ENCODE measurements at regions not wholly inside any gene's neighbourhood (a gene's known extent, or its start where the extent isn't known, plus 50 kb on each side); places are given as distances from the start of the nearest gene placed in this dataset.

- no peak for DNase-seq (ENCODE audit: low spot score)
Observed at GRCh38 chr1:187237542-187237941, 408.8 kb downstream of the PLA2G4A start.

DNA sequence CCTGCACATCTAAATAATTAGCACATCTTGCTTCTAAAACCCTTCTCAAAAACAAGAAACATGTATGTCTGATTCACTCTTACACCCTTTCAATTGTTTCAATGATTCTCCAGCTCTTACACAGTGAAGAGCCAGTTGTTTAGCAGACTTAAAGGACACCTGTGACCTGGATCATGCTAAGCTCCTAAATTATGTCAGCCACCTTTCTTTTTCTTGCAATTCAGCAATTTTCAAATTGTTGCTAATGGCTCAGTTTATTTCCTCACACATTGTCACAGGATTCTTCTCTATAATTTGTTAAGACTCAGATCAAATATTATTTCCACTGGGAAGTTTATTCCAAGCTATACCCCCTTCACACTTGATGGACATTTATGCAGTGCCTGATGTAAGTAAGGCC, 413.2 kb downstream of the PLA2G4A start:
- no peak for DNase-seq (ENCODE audit: low spot score)

GRCh38 chr1:187244623-187245022, 415.9 kb downstream of the PLA2G4A start:
- DNase-seq (ENCODE audit: low spot score), result no peak

- DNase-seq (ENCODE audit: low spot score), result no peak
Observed at GRCh38 chr1:187245201-187245600, 416.5 kb downstream of the PLA2G4A start.

DNA sequence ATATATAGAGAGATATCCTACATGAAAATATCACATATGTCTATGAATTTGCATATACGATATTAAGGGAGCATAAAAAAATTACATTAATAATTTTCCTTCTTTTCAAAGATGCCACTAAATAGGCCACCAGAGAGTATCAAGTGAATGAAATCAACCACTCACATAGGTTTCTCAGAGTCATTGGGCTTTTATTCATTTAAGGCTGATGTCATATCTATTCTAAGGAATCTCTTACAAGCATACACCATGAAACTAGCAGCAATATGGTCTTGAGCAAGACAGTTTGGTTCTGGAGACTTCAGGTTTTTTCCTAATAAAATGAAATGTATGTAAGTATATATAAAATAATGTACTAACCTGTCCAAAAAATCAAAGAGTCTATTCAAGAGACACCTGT, 420.4 kb downstream of the PLA2G4A start:
- no peak for DNase-seq (ENCODE audit: low spot score)

DNA sequence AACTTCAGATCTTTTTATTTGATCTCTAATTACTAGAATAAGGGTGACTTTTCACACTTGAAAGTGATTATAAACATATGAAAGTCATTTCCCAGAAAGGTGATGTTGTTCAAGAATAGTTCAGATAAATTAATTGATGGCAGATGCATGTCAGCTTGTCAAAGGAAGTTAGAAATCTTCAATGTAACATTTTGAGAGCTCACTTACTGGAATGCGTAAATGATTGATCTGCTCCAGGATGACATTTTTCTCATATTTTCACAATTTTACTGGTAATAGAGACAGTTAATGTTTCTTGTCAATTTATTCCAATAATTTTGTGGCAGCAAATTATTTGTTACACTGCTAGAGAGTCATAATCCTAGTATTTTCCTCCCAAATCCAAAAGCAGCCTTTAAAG, 424.2 kb downstream of the PLA2G4A start:
- DNase-seq (ENCODE audit: low spot score), result no peak

DNA sequence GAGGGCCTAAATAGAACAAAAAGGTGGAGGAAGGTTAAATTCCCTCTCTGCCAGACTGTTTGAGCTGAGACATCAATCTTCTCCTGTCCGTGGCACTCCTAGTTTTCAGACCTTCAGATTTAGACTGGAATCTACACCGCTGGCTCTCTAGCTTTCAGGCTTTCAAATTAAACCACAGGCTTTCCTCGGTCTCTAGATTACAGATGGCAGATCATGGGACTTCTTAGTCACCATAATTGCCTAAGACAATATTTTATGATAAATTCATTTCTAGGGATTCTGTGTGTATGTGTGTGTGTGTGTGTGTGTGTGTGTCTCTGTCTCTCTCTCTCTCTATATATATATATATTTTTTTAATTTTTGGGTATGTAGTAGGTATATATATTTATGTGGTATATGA, 428.7 kb downstream of the PLA2G4A start:
- no peak for DNase-seq (ENCODE audit: low spot score)

DNA sequence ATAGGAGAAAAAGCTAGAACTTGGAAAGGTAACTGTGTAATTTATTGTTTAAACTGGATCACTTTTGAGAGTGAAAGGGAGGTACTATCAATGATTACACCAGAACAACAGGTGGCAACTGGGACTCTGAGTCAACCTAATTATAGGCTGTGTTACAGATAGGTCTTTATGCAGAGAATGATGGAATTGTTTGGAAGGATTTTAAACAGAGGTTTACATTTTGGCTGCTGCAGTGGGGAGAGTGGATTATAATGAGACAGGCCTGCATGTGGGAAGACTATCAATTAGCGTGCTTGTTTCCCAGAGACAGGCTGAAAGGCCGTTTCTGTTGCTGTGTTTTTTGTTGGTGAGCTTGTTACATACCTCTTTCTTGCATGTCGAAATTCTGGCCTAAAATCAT, 432.9 kb downstream of the PLA2G4A start:
- DNase-seq (ENCODE audit: low spot score), result no peak

- no peak for DNase-seq (ENCODE audit: low spot score)
Observed at GRCh38 chr1:187262731-187263130, 434.0 kb downstream of the PLA2G4A start.

GRCh38 chr1:187264995-187265602, 436.4 kb downstream of the PLA2G4A start:
- DNase-seq (ENCODE audit: low spot score), result no peak

DNA sequence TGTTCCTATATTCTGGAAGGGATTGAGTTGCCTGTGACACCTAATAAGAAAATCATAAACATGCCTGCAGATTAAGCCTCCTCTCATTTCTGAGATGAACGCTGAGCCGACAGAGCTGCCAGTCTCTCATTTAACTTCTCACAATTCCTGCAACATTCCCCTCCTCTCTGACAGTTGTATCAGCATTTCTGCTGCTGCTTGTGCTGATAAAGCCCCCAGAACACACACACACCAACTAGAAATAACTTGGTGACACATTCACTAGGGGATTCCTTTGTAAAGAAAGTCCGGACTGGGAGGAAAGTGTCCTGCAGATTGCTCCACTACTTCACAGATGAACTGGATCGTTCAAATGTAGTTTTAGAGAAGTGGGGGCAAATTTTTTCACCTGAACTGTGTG, 437.3 kb downstream of the PLA2G4A start:
- no peak for DNase-seq (ENCODE audit: low spot score)

DNA sequence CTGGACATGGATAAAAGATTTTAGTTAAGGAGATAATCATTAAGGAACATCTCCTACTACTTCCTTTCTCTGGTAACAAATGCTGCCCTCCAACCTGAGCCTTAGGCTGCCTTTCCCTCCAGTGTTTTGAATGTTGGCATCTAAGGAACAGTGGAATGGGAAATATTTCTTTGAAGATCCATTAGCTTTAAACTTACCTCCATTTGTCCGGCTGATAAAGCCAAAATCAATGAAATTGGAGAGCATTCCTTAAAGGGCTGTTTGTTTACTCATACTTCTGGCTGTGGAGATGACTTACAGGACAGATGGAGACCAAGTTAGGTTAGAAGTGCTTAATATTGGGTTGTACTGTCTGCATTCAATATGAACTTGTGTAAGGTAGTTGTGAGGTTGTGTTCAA, 439.1 kb downstream of the PLA2G4A start:
- no peak for DNase-seq (ENCODE audit: low spot score)

- no peak for DNase-seq (ENCODE audit: low spot score)
Observed at GRCh38 chr1:187270256-187270655, 441.5 kb downstream of the PLA2G4A start.

- no peak for DNase-seq (ENCODE audit: low spot score)
Observed at GRCh38 chr1:187275346-187275745, 446.6 kb downstream of the PLA2G4A start.

- no peak for DNase-seq (ENCODE audit: low spot score)
Observed at GRCh38 chr1:187275985-187276575, 447.3 kb downstream of the PLA2G4A start.

DNA sequence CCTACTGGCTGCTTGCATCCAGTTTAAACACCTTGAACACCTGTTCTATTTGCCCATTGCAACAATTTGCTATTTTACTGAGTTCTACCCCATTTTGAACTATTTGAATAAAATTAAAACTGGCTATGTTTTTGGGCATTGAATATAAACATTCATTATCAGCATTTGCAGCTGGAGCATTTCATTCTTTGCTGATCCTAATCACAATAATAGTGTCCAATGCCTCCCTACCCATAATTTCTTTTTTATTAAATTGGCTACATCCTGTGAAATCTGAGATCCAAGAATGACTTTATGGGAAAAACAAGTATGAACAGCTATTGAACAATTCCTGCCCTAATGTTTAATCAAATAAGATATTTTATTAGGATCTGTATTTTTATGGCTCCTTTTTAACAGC, 447.9 kb downstream of the PLA2G4A start:
- DNase-seq (ENCODE audit: low spot score), result no peak

DNA sequence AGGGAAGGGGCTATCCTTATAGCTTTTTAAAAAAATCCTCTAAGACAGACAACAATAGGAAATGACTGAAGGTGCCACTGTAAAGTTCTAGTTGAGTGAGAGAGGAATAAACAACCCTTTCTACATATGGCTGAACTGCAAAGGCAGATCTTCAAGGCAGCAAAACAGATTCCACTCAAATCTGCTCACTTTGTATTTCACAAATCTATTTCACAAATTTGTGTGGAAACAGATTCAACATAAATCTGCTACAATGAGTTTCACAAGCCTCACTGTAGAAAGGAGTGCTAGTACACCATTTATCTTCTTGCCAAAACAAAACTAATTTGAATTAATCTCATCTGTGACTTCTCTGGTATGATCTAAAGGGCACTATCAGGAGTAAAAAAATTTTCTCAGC, 451.3 kb downstream of the PLA2G4A start:
- DNase-seq (ENCODE audit: low spot score), result no peak

GRCh38 chr1:187281085-187281484, 452.3 kb downstream of the PLA2G4A start:
- DNase-seq (ENCODE audit: low spot score), result no peak

GRCh38 chr1:187283984-187284383, 455.2 kb downstream of the PLA2G4A start:
- DNase-seq (ENCODE audit: low spot score), result no peak

DNA sequence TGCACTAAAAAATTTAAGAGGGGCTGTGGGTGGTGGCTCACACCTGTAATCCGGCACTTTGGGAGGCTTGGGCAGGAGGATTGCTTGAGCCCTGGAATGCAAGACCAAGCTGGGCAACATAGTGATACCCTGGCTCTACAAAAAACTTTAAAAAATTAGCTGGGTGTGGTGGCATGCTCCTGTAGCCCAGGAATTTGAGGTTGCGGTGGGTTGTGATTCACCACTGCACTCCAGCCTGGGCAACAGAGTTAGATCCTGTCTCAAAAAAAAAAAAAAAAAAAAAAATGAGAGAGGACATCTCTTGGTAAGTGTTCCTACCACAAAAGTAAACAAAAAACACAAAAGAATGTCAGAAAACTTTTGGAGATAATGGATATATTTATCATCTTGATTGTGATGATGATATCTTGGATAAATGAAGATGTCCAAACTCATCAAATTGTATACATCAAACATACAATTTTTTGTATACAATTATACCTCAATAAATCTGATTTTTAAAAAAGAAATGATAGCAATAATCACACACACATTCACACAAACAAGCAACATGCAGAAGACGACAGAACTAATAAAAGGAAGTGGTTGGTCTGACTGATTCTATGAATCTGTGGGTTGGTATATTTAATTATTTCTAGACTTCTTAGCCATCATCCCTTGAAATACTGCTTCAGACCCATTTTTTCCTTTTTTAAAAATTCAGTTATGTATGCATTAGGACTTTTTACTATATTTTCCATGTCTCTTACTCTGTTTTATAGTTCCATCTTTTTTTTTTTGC, 465.9 kb downstream of the PLA2G4A start:
- no peak for DNase-seq (ENCODE audit: low spot score)

GRCh38 chr1:187300081-187300480, 471.3 kb downstream of the PLA2G4A start:
- DNase-seq (ENCODE audit: low spot score), result no peak

DNA sequence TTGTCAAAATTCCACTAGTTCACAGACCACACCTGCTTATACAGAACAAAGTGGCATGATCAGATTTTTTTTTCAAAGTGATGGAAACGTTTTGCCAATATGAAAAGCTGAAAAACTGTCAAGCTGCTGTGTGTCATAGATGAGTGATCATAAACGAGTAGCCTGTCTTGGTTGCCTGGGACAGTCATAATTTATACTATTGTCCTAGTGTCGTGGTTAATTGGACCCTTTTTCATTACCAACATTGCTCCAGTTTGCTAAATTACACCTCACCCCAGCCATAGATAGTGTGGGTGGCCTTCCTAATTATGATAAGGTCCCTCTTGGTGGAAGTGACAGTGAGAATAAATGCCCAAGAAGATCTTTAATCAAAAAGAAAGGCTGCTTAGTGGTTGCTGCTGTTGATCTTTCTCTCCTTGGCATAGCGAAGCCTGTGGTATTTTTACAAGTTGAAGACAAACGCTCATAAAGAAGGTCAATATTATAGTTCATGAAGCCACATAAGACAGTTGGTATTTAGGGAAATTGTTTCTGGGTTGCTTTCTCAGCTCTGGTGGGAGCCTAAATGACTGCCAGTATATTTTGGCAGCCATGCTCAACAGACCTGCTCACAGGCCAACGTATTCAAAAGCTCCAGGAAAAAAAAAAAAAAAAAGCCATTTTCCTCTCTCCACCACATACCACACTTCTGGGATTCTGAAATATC, 478.1 kb downstream of the PLA2G4A start:
- no peak for DNase-seq (ENCODE audit: low spot score)
